Small intestine (tissue), 7 donors: ENCODE measurements at regions not wholly inside any gene's neighbourhood (a gene's known extent, or its start where the extent isn't known, plus 50 kb on each side); places are given as distances from the start of the nearest gene placed in this dataset.

Source experiments
- DNase-seq, 2 donors: peaks; one replicate each; pipeline versions ENCODE4 v3.0.0 to v3.0.0-alpha.2; 2013
- FAIRE-seq: peaks from 2 replicates; lab custom pipeline; 2012; peaks lifted over from hg19 to GRCh38; lab: Jason Lieb, UNC
- H3K27ac ChIP-seq, 3 donors: one replicate each; pipeline ENCODE4 v1.5.1; 2013; ENCODE audit warnings: low read length in 2 of 3, mild to moderate bottlenecking in 2 of 3, control low read depth in 1 of 3, inconsistent platforms in 1 of 3, low read depth in 1 of 3, moderate library complexity in 1 of 3
- H3K27me3 ChIP-seq, 3 donors: one replicate each; pipeline ENCODE4 v1.6.1; 2013; ENCODE audit warnings: low read length in 3 of 3, inconsistent platforms in 1 of 3; ENCODE audit not compliant: control insufficient read depth in 3 of 3, insufficient read depth in 3 of 3
- H3K36me3 ChIP-seq, 3 donors: one replicate each; pipeline ENCODE4 v1.6.1; 2013; ENCODE audit warnings: low read length in 3 of 3, inconsistent platforms in 1 of 3, low read depth in 1 of 3, mild to moderate bottlenecking in 1 of 3, moderate library complexity in 1 of 3; ENCODE audit not compliant: control insufficient read depth in 3 of 3, insufficient read depth in 2 of 3
- H3K4me1 ChIP-seq, 3 donors: one replicate each; pipeline ENCODE4 v1.6.1; 2013; ENCODE audit warnings: low read length in 2 of 3, inconsistent platforms in 1 of 3, low read depth in 1 of 3, mild to moderate bottlenecking in 1 of 3, moderate library complexity in 1 of 3; ENCODE audit not compliant: control insufficient read depth in 3 of 3, insufficient read depth in 2 of 3
- H3K4me3 ChIP-seq, 3 donors: one replicate each; pipeline ENCODE4 v1.5.1; 2013; ENCODE audit warnings: low read length in 3 of 3, control low read depth in 1 of 3, inconsistent platforms in 1 of 3, low read depth in 1 of 3, mild to moderate bottlenecking in 1 of 3, moderate library complexity in 1 of 3
- H3K9me3 ChIP-seq, 2 donors: one replicate each; pipeline ENCODE4 v1.6.1; 2013; ENCODE audit warnings: low read depth in 1 of 2, low read length in 1 of 2; ENCODE audit not compliant: control insufficient read depth in 2 of 2, insufficient read depth in 1 of 2
- WGBS, 3 donors: extraction: QIAGEN DNeasy Blood & Tissue Kit; methylation state at CpG; one replicate each; pipeline ENCODE4 v1.1.7; 2013; 5-methylcytosine and 5-hydroxymethylcytosine counted together
- donor health status: healthy with polysubstance abuse.
- donor health status: control.
- donor health status: control.
- donor health status: Bipolar disorder and iron deficiency.
- donor health status: healthy.

- no peaks in the 10 kb centered on the region for H3K9me3 ChIP-seq
- no peak for DNase-seq
- no peaks in the 10 kb centered on the region for H3K36me3 ChIP-seq
- 84 to 88% (median 85%) methylated on average over 5 of the region's 5 CpGs for WGBS, 3 donors
- no peak overlapping the region for H3K27ac ChIP-seq
- no peak for FAIRE-seq
- H3K27me3 ChIP-seq = no peaks in the 10 kb centered on the region
- no peaks in the 10 kb centered on the region for H3K4me1 ChIP-seq
- no peak overlapping the region for H3K4me3 ChIP-seq
Measured at GRCh38 chr15:46778876-46779275, 938.4 kb upstream of the SEMA6D start.

GRCh38 chr15:46786590-46787285 lies 930.6 kb upstream of the SEMA6D start:
- Histone ChIP-seq H3K27me3 (no peaks in the 10 kb centered on the region), H3K4me1 (no peaks in the 10 kb centered on the region), H3K9me3 (no peaks in the 10 kb centered on the region), H3K36me3 (no peaks in the 10 kb centered on the region), H3K27ac (no peak overlapping the region), H3K4me3 (no peak overlapping the region)
- FAIRE-seq = no peak
- 54 to 65% (median 57%) methylated on average over 5 of the region's 5 CpGs for WGBS, 3 donors
- DNase-seq = no peak

- DNase-seq (no peak), FAIRE-seq (no peak)
- H3K36me3 ChIP-seq = no peaks in the 10 kb centered on the region
- H3K9me3 ChIP-seq = no peaks in the 10 kb centered on the region
- H3K4me3 ChIP-seq = no peak overlapping the region
- H3K27ac ChIP-seq = no peak overlapping the region
- no peaks in the 10 kb centered on the region for H3K4me1 ChIP-seq
- H3K27me3 ChIP-seq = no peaks in the 10 kb centered on the region
- 30 to 60% (median 45%) methylated on average over 3 of the region's 3 CpGs for WGBS, 3 donors
Measured at GRCh38 chr15:46795685-46796084, 921.6 kb upstream of the SEMA6D start.

- Histone ChIP-seq H3K27me3 (no peaks in the 10 kb centered on the region), H3K36me3 (no peaks in the 10 kb centered on the region), H3K4me3 (no peak overlapping the region), H3K4me1 (no peaks in the 10 kb centered on the region), H3K9me3 (no peaks in the 10 kb centered on the region), H3K27ac (no peak overlapping the region)
- WGBS, 3 donors = 11 to 30% (median 13%) methylated on average over 1 of the region's 1 CpG
- DNase-seq (no peak), FAIRE-seq (no peak)
Measured at GRCh38 chr15:46808834-46809233, 908.5 kb upstream of the SEMA6D start.

GRCh38 chr15:46815240-46815639 lies 902.1 kb upstream of the SEMA6D start:
- FAIRE-seq (no peak), DNase-seq (no peak)
- Histone ChIP-seq H3K4me3 (no peak overlapping the region), H3K4me1 (no peaks in the 10 kb centered on the region), H3K36me3 (no peaks in the 10 kb centered on the region), H3K9me3 (no peaks in the 10 kb centered on the region), H3K27me3 (no peaks in the 10 kb centered on the region), H3K27ac (no peak overlapping the region)
- WGBS, 3 donors = 81 to 86% (median 85%) methylated on average over 4 of the region's 4 CpGs

GRCh38 chr15:46815765-46816164 lies 901.5 kb upstream of the SEMA6D start:
- Histone ChIP-seq H3K27ac (no peak overlapping the region), H3K27me3 (no peaks in the 10 kb centered on the region), H3K4me3 (no peak overlapping the region), H3K36me3 (no peaks in the 10 kb centered on the region), H3K9me3 (no peaks in the 10 kb centered on the region), H3K4me1 (no peaks in the 10 kb centered on the region)
- 73 to 77% (median 75%) methylated on average over 1 of the region's 1 CpG for WGBS, 3 donors
- FAIRE-seq = no peak
- no peak for DNase-seq

GRCh38 chr15:46848704-46849103 lies 868.6 kb upstream of the SEMA6D start:
- FAIRE-seq (no peak), DNase-seq (no peak)
- H3K9me3 ChIP-seq = peaks cover 0 to 11% of the 10 kb centered on the region in 2 donors
- 73 to 83% (median 76%) methylated on average over 1 of the region's 1 CpG for WGBS, 3 donors
- H3K36me3 ChIP-seq = no peaks in the 10 kb centered on the region
- no peak overlapping the region for H3K4me3 ChIP-seq
- no peak overlapping the region for H3K27ac ChIP-seq
- H3K4me1 ChIP-seq = no peaks in the 10 kb centered on the region
- peaks cover 0 to 1% (median 0%) of the 10 kb centered on the region in 3 donors for H3K27me3 ChIP-seq

GRCh38 chr15:46853600-46853999 lies 863.7 kb upstream of the SEMA6D start:
- DNase-seq (no peak), FAIRE-seq (no peak)
- Histone ChIP-seq H3K36me3 (no peaks in the 10 kb centered on the region), H3K9me3 (no peaks in the 10 kb centered on the region), H3K27ac (no peak overlapping the region), H3K27me3 (no peaks in the 10 kb centered on the region), H3K4me3 (no peak overlapping the region), H3K4me1 (no peaks in the 10 kb centered on the region)
- 58 to 70% (median 64%) methylated on average over 2 of the region's 2 CpGs for WGBS, 3 donors

GRCh38 chr15:46854564-46854963 lies 862.7 kb upstream of the SEMA6D start:
- no peaks in the 10 kb centered on the region for H3K9me3 ChIP-seq
- no peaks in the 10 kb centered on the region for H3K4me1 ChIP-seq
- no peak overlapping the region for H3K27ac ChIP-seq
- H3K27me3 ChIP-seq = no peaks in the 10 kb centered on the region
- no peak overlapping the region for H3K4me3 ChIP-seq
- DNase-seq (no peak), FAIRE-seq (no peak)
- no peaks in the 10 kb centered on the region for H3K36me3 ChIP-seq
